ENCODE measurements at regions not wholly inside any gene's neighbourhood (a gene's known extent, or its start where the extent isn't known, plus 50 kb on each side); places are given as distances from the start of the nearest gene placed in this dataset.
A peak's percentile ranks its signal among the peaks of the same experiment; 100 is the strongest.

GRCh38 chr13:55266644-55267043, 1874.1 kb upstream of the PRR20A start:
- WGBS (ENCODE audit: insufficient coverage): no CpG with 5 or more reads among the region's 2 CpGs
- H3K27ac ChIP-seq (ENCODE audit: low read depth, low read length): no peak overlapping the region
- no peaks in the 10 kb centered on the region for H3K36me3 ChIP-seq (ENCODE audit: control insufficient read depth, insufficient read depth, low read length)
- no peaks in the 10 kb centered on the region for H3K27me3 ChIP-seq (ENCODE audit: control insufficient read depth, insufficient read depth, low read length)
- DNase-seq (ENCODE audit: low read depth in 4 of 6, low spot score in 6 of 6): no peak
- no peak overlapping the region for H3K4me3 ChIP-seq (ENCODE audit: low read depth, low read length)
- no peaks in the 10 kb centered on the region for H3K4me1 ChIP-seq (ENCODE audit: control insufficient read depth, insufficient read depth, low read length)
- no peaks in the 10 kb centered on the region for H3K9me3 ChIP-seq (ENCODE audit: control insufficient read depth, insufficient read depth, low read length)

GRCh38 chr13:55298201-55298600, 1842.5 kb upstream of the PRR20A start:
- 93% methylated on average over 1 of the region's 1 CpG for WGBS (ENCODE audit: insufficient coverage)
- Histone ChIP-seq H3K9me3 (ENCODE audit: control insufficient read depth, insufficient read depth, low read length) (no peaks in the 10 kb centered on the region), H3K27me3 (ENCODE audit: control insufficient read depth, insufficient read depth, low read length) (no peaks in the 10 kb centered on the region), H3K27ac (ENCODE audit: low read depth, low read length) (no peak overlapping the region), H3K36me3 (ENCODE audit: control insufficient read depth, insufficient read depth, low read length) (no peaks in the 10 kb centered on the region), H3K4me1 (ENCODE audit: control insufficient read depth, insufficient read depth, low read length) (no peaks in the 10 kb centered on the region), H3K4me3 (ENCODE audit: low read depth, low read length) (no peak overlapping the region)
- DNase-seq (ENCODE audit: low read depth in 4 of 6, low spot score in 6 of 6): no peak

GRCh38 chr13:55302568-55302967, 1838.2 kb upstream of the PRR20A start:
- no peak for DNase-seq (ENCODE audit: low read depth in 4 of 6, low spot score in 6 of 6)
- H3K9me3 ChIP-seq (ENCODE audit: control insufficient read depth, insufficient read depth, low read length): no peaks in the 10 kb centered on the region
- no peaks in the 10 kb centered on the region for H3K4me1 ChIP-seq (ENCODE audit: control insufficient read depth, insufficient read depth, low read length)
- H3K36me3 ChIP-seq (ENCODE audit: control insufficient read depth, insufficient read depth, low read length): no peaks in the 10 kb centered on the region
- no CpG with 5 or more reads among the region's 3 CpGs for WGBS (ENCODE audit: insufficient coverage)
- no peak overlapping the region for H3K4me3 ChIP-seq (ENCODE audit: low read depth, low read length)
- H3K27me3 ChIP-seq (ENCODE audit: control insufficient read depth, insufficient read depth, low read length): no peaks in the 10 kb centered on the region
- no peak overlapping the region for H3K27ac ChIP-seq (ENCODE audit: low read depth, low read length)

- Histone ChIP-seq H3K4me3 (ENCODE audit: low read depth, low read length) (no peak overlapping the region), H3K9me3 (ENCODE audit: control insufficient read depth, insufficient read depth, low read length) (no peaks in the 10 kb centered on the region), H3K36me3 (ENCODE audit: control insufficient read depth, insufficient read depth, low read length) (no peaks in the 10 kb centered on the region), H3K4me1 (ENCODE audit: control insufficient read depth, insufficient read depth, low read length) (no peaks in the 10 kb centered on the region), H3K27me3 (ENCODE audit: control insufficient read depth, insufficient read depth, low read length) (no peaks in the 10 kb centered on the region), H3K27ac (ENCODE audit: low read depth, low read length) (no peak overlapping the region)
- WGBS (ENCODE audit: insufficient coverage): 75% methylated on average over 1 of the region's 3 CpGs
- no peak for DNase-seq (ENCODE audit: low read depth in 4 of 6, low spot score in 6 of 6)
Measured at GRCh38 chr13:55307909-55308308, 1832.8 kb upstream of the PRR20A start.

- WGBS (ENCODE audit: insufficient coverage): 93% methylated on average over 3 of the region's 3 CpGs
- Histone ChIP-seq H3K9me3 (ENCODE audit: control insufficient read depth, insufficient read depth, low read length) (no peaks in the 10 kb centered on the region), H3K27me3 (ENCODE audit: control insufficient read depth, insufficient read depth, low read length) (no peaks in the 10 kb centered on the region), H3K4me3 (ENCODE audit: low read depth, low read length) (no peak overlapping the region), H3K27ac (ENCODE audit: low read depth, low read length) (no peak overlapping the region), H3K36me3 (ENCODE audit: control insufficient read depth, insufficient read depth, low read length) (no peaks in the 10 kb centered on the region), H3K4me1 (ENCODE audit: control insufficient read depth, insufficient read depth, low read length) (no peaks in the 10 kb centered on the region)
- DNase-seq (ENCODE audit: low read depth in 4 of 6, low spot score in 6 of 6): no peak
Measured at GRCh38 chr13:55341891-55342290, 1798.8 kb upstream of the PRR20A start.

GRCh38 chr13:55345224-55345623, 1795.5 kb upstream of the PRR20A start:
- no peak overlapping the region for H3K4me3 ChIP-seq (ENCODE audit: low read depth, low read length)
- no peaks in the 10 kb centered on the region for H3K9me3 ChIP-seq (ENCODE audit: control insufficient read depth, insufficient read depth, low read length)
- no peaks in the 10 kb centered on the region for H3K4me1 ChIP-seq (ENCODE audit: control insufficient read depth, insufficient read depth, low read length)
- no peak overlapping the region for H3K27ac ChIP-seq (ENCODE audit: low read depth, low read length)
- no peaks in the 10 kb centered on the region for H3K27me3 ChIP-seq (ENCODE audit: control insufficient read depth, insufficient read depth, low read length)
- peak in 1 of 6 donors; percentile 29 for DNase-seq (ENCODE audit: low read depth in 4 of 6, low spot score in 6 of 6)
- no peaks in the 10 kb centered on the region for H3K36me3 ChIP-seq (ENCODE audit: control insufficient read depth, insufficient read depth, low read length)
- WGBS (ENCODE audit: insufficient coverage): no CpG with 5 or more reads among the region's 4 CpGs

- WGBS (ENCODE audit: insufficient coverage): 100% methylated on average over 2 of the region's 3 CpGs
Measured at GRCh38 chr13:55347528-55347927, 1793.2 kb upstream of the PRR20A start.

GRCh38 chr13:55359067-55359466, 1781.7 kb upstream of the PRR20A start:
- Histone ChIP-seq H3K9me3 (ENCODE audit: control insufficient read depth, insufficient read depth, low read length) (no peaks in the 10 kb centered on the region), H3K27me3 (ENCODE audit: control insufficient read depth, insufficient read depth, low read length) (no peaks in the 10 kb centered on the region), H3K27ac (ENCODE audit: low read depth, low read length) (no peak overlapping the region), H3K36me3 (ENCODE audit: control insufficient read depth, insufficient read depth, low read length) (no peaks in the 10 kb centered on the region), H3K4me1 (ENCODE audit: control insufficient read depth, insufficient read depth, low read length) (no peaks in the 10 kb centered on the region), H3K4me3 (ENCODE audit: low read depth, low read length) (no peak overlapping the region)
- no CpG with 5 or more reads among the region's 1 CpG for WGBS (ENCODE audit: insufficient coverage)
- DNase-seq (ENCODE audit: low read depth in 4 of 6, low spot score in 6 of 6): no peak

More at GRCh38 chr13:55347528-55347927, 1793.2 kb upstream of the PRR20A start:
- H3K27ac ChIP-seq (ENCODE audit: low read depth, low read length): no peak overlapping the region
- no peaks in the 10 kb centered on the region for H3K27me3 ChIP-seq (ENCODE audit: control insufficient read depth, insufficient read depth, low read length)
- DNase-seq (ENCODE audit: low read depth in 4 of 6, low spot score in 6 of 6): no peak
- H3K36me3 ChIP-seq (ENCODE audit: control insufficient read depth, insufficient read depth, low read length): no peaks in the 10 kb centered on the region
- H3K9me3 ChIP-seq (ENCODE audit: control insufficient read depth, insufficient read depth, low read length): no peaks in the 10 kb centered on the region
- no peaks in the 10 kb centered on the region for H3K4me1 ChIP-seq (ENCODE audit: control insufficient read depth, insufficient read depth, low read length)
- no peak overlapping the region for H3K4me3 ChIP-seq (ENCODE audit: low read depth, low read length)

GRCh38 chr13:55361141-55361540, 1779.6 kb upstream of the PRR20A start:
- no peak overlapping the region for H3K4me3 ChIP-seq (ENCODE audit: low read depth, low read length)
- no peaks in the 10 kb centered on the region for H3K4me1 ChIP-seq (ENCODE audit: control insufficient read depth, insufficient read depth, low read length)
- H3K27me3 ChIP-seq (ENCODE audit: control insufficient read depth, insufficient read depth, low read length): no peaks in the 10 kb centered on the region
- peak in 1 of 6 donors; percentile 2 for DNase-seq (ENCODE audit: low read depth in 4 of 6, low spot score in 6 of 6)
- H3K27ac ChIP-seq (ENCODE audit: low read depth, low read length): no peak overlapping the region
- no peaks in the 10 kb centered on the region for H3K36me3 ChIP-seq (ENCODE audit: control insufficient read depth, insufficient read depth, low read length)
- H3K9me3 ChIP-seq (ENCODE audit: control insufficient read depth, insufficient read depth, low read length): no peaks in the 10 kb centered on the region

GRCh38 chr13:55366676-55367075, 1774.0 kb upstream of the PRR20A start:
- H3K36me3 ChIP-seq (ENCODE audit: control insufficient read depth, insufficient read depth, low read length): no peaks in the 10 kb centered on the region
- WGBS (ENCODE audit: insufficient coverage): no CpG with 5 or more reads among the region's 3 CpGs
- no peak for DNase-seq (ENCODE audit: low read depth in 4 of 6, low spot score in 6 of 6)
- H3K4me1 ChIP-seq (ENCODE audit: control insufficient read depth, insufficient read depth, low read length): no peaks in the 10 kb centered on the region
- H3K9me3 ChIP-seq (ENCODE audit: control insufficient read depth, insufficient read depth, low read length): no peaks in the 10 kb centered on the region
- no peak overlapping the region for H3K27ac ChIP-seq (ENCODE audit: low read depth, low read length)
- no peak overlapping the region for H3K4me3 ChIP-seq (ENCODE audit: low read depth, low read length)
- no peaks in the 10 kb centered on the region for H3K27me3 ChIP-seq (ENCODE audit: control insufficient read depth, insufficient read depth, low read length)
